Osteoblast (primary cell): ENCODE measurements at regions not wholly inside any gene's neighbourhood (a gene's known extent, or its start where the extent isn't known, plus 50 kb on each side); places are given as distances from the start of the nearest gene placed in this dataset.

Experiments
- DNase-seq: peaks from one replicate; pipeline ENCODE4 v3.0.0; 2011; ENCODE audit warnings: low spot score, mixed read lengths; ENCODE audit not compliant: insufficient read length; ENCODE audit errors: missing footprints
- H2AFZ ChIP-seq: 2 replicates; pipeline ENCODE4 v1.6.0; 2011; ENCODE audit warnings: mild to moderate bottlenecking, low read length
- H3K27ac ChIP-seq: 2 replicates; pipeline ENCODE4 v1.5.1; 2011; ENCODE audit warnings: mild to moderate bottlenecking, low read depth, low read length, moderate library complexity
- H3K27me3 ChIP-seq: 2 replicates; pipeline ENCODE4 v1.6.0; 2012; ENCODE audit warnings: mild to moderate bottlenecking, control low read depth, inconsistent platforms, low read length, moderate library complexity; ENCODE audit not compliant: insufficient read depth
- H3K36me3 ChIP-seq: 2 replicates; pipeline ENCODE4 v1.5.1; 2011; ENCODE audit warnings: mild to moderate bottlenecking, low read length, control low read depth, moderate library complexity; ENCODE audit not compliant: insufficient read depth
- H3K4me1 ChIP-seq: 2 replicates; pipeline ENCODE4 v1.5.1; 2011; ENCODE audit warnings: mild to moderate bottlenecking, low read length, control low read depth, moderate library complexity; ENCODE audit not compliant: insufficient read depth
- H3K4me2 ChIP-seq: 2 replicates; pipeline ENCODE4 v1.6.0; 2011; ENCODE audit warnings: mild to moderate bottlenecking, low read length; ENCODE audit not compliant: insufficient read depth
- H3K4me3 ChIP-seq: fragments of 200-600 bp; sonication (generic); 3 replicates; pipeline ENCODE4 v1.5.1; 2012; ENCODE audit warnings: mild to moderate bottlenecking, low read length, inconsistent platforms; ENCODE audit not compliant: insufficient read depth
- H3K79me2 ChIP-seq: 2 replicates; pipeline ENCODE4 v1.6.0; 2012; ENCODE audit warnings: mild to moderate bottlenecking, low read length, control low read depth, inconsistent platforms; ENCODE audit not compliant: insufficient read depth
- H3K9me3 ChIP-seq: 2 replicates; pipeline ENCODE4 v1.5.1; 2011; ENCODE audit warnings: low read depth, low read length, control low read depth
- H4K20me1 ChIP-seq: 2 replicates; pipeline ENCODE4 v1.6.0; 2012; ENCODE audit warnings: mild to moderate bottlenecking, low read length, control low read depth; ENCODE audit not compliant: insufficient read depth
- TF ChIP-seq, protein P1 (sequence below): IDR thresholded peaks from 2 replicates; pipeline ENCODE4 v1.5.1; 2011; ENCODE audit warnings: mild to moderate bottlenecking, low read depth, low read length, moderate library complexity; ENCODE audit errors: extremely low read depth

DNA sequence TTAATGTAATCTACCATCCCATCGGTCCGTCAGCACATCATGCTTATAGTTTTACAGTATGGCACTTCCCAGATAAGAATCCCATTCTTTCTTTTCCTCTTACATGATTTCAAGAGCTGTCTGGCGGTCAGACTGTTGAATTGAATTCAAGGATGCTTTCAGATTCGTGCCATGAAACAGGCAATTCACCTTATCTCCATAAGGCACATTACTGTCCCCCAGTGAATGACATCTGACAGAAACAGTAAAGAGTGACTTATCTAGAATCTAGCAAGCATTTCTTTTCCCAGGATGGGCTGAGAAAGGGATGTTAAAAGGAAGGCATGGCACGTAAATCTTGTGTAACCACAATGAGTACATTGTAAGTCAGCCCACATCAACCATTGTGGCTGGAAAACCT lies 61.1 kb upstream of the SEM1 start:
- no peaks in the 10 kb centered on the region for H3K9me3 ChIP-seq

DNA sequence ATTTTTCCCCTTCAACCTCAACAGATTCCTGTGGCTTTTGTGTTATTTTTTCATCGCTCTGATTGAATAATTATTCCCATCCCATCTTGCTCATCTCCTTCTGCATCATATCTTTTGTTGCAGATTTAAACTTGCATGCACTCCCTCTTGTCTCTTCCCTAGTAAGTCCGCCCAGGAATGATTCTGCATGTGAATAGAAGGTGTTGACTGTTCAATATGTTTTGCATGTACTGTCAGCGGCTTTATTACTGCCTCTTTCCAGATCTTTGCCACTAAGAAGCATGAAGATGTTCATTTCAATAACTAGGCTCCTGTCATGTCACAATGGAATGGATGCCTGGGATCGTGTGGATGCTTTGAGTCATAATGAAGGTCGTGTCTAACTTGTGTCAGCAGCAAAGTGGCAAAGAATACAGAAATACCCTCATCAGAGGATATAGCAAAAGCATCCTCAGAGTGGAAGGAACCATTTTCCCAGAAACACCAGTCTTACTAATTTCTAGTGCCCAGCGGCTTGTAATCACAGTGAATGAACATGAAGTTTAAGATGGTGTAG lies 62.6 kb upstream of the SEM1 start:
- Histone ChIP-seq H3K27ac (no peak overlapping the region), H3K9me3 (no peaks in the 10 kb centered on the region), H4K20me1 (no peaks in the 10 kb centered on the region), H2AFZ (no peak overlapping the region), H3K79me2 (no peaks in the 10 kb centered on the region), H3K4me3 (no peak overlapping the region), H3K4me1 (no peaks in the 10 kb centered on the region), H3K36me3 (no peaks in the 10 kb centered on the region), H3K4me2 (no peak overlapping the region), H3K27me3 (peaks cover 3% of the 10 kb centered on the region)
- no peak for DNase-seq
- TF ChIP-seq, protein P1, sequence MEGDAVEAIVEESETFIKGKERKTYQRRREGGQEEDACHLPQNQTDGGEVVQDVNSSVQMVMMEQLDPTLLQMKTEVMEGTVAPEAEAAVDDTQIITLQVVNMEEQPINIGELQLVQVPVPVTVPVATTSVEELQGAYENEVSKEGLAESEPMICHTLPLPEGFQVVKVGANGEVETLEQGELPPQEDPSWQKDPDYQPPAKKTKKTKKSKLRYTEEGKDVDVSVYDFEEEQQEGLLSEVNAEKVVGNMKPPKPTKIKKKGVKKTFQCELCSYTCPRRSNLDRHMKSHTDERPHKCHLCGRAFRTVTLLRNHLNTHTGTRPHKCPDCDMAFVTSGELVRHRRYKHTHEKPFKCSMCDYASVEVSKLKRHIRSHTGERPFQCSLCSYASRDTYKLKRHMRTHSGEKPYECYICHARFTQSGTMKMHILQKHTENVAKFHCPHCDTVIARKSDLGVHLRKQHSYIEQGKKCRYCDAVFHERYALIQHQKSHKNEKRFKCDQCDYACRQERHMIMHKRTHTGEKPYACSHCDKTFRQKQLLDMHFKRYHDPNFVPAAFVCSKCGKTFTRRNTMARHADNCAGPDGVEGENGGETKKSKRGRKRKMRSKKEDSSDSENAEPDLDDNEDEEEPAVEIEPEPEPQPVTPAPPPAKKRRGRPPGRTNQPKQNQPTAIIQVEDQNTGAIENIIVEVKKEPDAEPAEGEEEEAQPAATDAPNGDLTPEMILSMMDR, result no peak

More for the DNA sequence above, 61.1 kb upstream of the SEM1 start:
- Histone ChIP-seq H3K79me2 (no peaks in the 10 kb centered on the region), H3K4me3 (no peak overlapping the region), H3K27ac (no peak overlapping the region), H3K4me1 (no peaks in the 10 kb centered on the region), H4K20me1 (no peaks in the 10 kb centered on the region), H3K27me3 (peaks cover 3% of the 10 kb centered on the region), H3K36me3 (no peaks in the 10 kb centered on the region), H3K4me2 (no peak overlapping the region), H2AFZ (no peak overlapping the region)
- TF ChIP-seq, protein P1, result no peak
- DNase-seq, result no peak

DNA sequence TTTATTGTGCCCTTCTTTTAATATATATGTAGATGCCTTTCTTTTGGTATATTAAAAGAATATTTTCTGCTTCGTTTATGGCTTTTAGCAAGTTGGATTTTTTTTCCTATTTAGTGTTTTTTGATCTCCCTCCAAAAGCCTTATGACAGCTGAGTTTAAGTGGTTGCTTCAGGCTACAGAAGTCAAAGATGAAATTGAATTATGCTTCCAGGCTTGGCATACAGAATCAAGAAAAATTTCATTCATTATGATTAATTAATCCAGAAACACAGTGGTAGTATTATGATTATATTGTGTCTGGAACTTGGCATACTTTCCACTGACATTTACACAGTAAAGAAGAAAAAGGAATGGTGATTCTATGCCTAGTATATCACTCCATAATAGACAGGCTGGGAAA lies 63.8 kb upstream of the SEM1 start:
- no peak overlapping the region for H2AFZ ChIP-seq
- no peak for DNase-seq
- H3K9me3 ChIP-seq, result no peaks in the 10 kb centered on the region
- no peaks in the 10 kb centered on the region for H3K4me1 ChIP-seq
- H3K36me3 ChIP-seq, result no peaks in the 10 kb centered on the region
- H3K4me2 ChIP-seq, result no peak overlapping the region
- TF ChIP-seq, protein P1, result no peak
- H3K27ac ChIP-seq, result no peak overlapping the region
- H3K4me3 ChIP-seq, result no peak overlapping the region
- H3K27me3 ChIP-seq, result peaks cover 3% of the 10 kb centered on the region
- no peaks in the 10 kb centered on the region for H4K20me1 ChIP-seq
- no peaks in the 10 kb centered on the region for H3K79me2 ChIP-seq

DNA sequence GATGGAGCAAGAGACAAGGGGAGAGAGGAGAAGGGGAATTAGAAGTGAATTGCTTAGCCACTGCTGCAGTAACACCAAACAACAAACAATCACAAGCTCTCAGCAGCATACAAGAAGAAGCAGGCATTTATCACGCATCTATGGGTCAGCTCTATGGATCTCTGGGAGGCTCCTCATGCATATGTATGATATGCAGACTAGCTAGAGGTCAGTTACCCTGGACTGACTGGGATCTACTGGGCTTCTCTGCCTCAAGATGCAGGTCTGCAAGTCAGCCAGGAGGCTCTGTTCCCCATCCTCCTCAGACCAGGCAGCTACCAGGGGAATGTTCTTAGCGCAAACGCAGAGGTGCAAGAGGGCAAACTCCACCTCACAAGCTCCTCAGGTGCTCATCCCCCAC lies 64.7 kb upstream of the SEM1 start:
- no peak for DNase-seq
- Histone ChIP-seq H3K9me3 (no peaks in the 10 kb centered on the region), H3K36me3 (no peaks in the 10 kb centered on the region), H3K4me2 (no peak overlapping the region), H4K20me1 (no peaks in the 10 kb centered on the region), H3K27ac (no peak overlapping the region), H3K4me3 (no peak overlapping the region), H3K27me3 (peaks cover 3% of the 10 kb centered on the region), H2AFZ (no peak overlapping the region), H3K4me1 (no peaks in the 10 kb centered on the region), H3K79me2 (no peaks in the 10 kb centered on the region)
- TF ChIP-seq, protein P1, result no peak
